GM19324 (cell line): ENCODE measurements at regions not wholly inside any gene's neighbourhood (a gene's known extent, or its start where the extent isn't known, plus 50 kb on each side); places are given as distances from the start of the nearest gene placed in this dataset.

Experiments
- ATAC-seq: cut with Tn5 transposase; IDR thresholded peaks from one replicate; pipeline ENCODE4 v1.9.1; 2021; ENCODE audit warnings: mild to moderate bottlenecking, moderate library complexity; ENCODE audit not compliant: unreplicated experiment, low FRiP score

- no peak for ATAC-seq
Observed at GRCh38 chr2:12047761-12048160, 301.3 kb downstream of the LPIN1 start.

DNA sequence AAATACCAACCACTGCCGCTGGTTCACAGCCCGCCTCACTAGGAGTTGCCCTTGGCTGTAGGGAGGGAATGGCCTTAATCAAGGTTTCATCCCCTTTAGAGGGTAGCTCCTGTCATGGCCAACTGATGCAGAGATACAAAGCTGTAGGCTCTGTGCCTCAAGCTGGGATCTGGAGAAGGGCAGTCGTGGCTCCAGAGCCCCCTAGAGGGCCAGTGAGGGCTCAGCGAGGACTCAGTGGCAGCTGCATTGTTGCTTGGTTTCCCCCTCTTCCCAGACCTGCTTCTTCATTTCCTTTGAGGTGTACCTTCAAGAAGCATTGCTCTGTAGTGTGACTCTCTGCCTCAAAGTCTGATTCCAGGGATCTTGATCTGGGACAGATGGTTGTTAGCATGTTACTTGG, 302.1 kb downstream of the LPIN1 start:
- ATAC-seq = no peak

DNA sequence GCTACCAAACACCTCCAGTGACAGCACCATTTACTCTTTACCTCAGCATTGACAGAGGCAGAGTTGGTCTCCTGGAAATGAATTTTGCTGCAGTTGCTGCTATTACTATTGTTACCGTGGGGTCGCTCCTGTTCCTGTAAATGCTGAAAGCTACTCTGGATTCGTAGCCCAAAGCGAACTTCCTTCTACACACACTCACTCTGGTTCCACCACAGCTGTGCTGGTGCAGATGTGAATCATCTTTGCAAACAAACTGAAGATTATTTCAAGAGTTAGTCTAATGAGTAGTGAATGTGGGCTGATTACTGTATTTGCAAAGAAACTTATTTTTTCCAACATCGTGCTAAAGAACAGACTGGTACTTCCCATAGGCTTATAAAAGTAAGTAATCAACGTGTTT, 304.0 kb downstream of the LPIN1 start:
- ATAC-seq = no peak

DNA sequence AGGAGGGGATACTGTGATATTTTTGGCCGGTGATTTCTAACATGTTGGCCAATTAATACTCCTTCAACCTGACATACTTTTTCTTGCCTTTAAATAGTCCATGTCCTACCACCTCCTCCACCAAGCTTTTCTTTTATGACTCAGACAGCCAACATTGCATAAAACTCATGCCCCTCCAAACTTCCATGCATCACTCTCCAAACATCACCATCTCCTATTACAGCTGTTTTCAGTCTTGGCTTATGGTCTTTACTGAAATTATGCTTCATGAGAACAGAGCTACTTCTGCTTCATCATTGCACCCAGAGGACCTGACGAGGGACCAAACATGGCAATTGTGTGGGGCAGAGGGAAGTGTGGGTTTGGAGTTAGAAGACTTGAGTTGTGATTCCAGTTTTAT, 305.4 kb downstream of the LPIN1 start:
- no peak for ATAC-seq

GRCh38 chr2:12052796-12053195, 306.4 kb downstream of the LPIN1 start:
- no peak for ATAC-seq

GRCh38 chr2:12054956-12055618, 308.7 kb downstream of the LPIN1 start:
- ATAC-seq = no peak

DNA sequence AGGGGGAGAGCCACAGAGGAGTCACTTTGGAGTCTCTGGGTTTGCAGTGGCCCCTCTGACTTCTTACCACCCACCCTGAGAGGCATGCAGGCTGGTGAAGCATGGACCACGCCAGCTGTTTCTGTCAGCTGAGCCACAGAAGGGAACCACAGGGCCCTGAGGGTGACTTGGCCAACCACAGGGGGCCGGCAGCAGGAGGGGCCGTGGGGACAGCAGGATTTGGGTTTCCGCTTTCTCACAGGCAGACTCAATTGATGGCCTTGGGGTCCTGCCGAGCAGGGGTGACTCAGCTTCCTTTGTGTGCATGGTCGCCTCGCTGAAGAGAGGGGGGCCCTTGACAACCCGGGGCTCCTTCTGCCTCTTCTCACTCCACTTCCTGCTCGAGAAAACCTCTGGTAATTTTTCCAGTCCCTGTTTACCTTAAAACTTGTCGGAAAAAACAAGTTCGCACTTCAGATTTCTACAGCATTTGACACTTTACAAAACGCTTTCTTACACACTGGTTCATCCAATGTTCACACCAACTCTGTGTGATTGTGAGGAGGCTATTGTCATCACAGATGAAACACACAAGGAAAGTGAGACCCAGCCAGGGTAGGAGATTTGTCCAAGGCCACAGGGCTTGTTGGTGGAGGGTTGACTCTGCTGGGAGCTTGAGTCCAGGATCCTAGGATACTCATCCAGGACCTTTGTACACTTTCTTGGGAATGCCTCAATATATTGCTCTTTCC, 311.2 kb downstream of the LPIN1 start:
- peak; percentile 75 for ATAC-seq

- no peak for ATAC-seq
Observed at GRCh38 chr2:12059616-12060441, 313.4 kb downstream of the LPIN1 start.

DNA sequence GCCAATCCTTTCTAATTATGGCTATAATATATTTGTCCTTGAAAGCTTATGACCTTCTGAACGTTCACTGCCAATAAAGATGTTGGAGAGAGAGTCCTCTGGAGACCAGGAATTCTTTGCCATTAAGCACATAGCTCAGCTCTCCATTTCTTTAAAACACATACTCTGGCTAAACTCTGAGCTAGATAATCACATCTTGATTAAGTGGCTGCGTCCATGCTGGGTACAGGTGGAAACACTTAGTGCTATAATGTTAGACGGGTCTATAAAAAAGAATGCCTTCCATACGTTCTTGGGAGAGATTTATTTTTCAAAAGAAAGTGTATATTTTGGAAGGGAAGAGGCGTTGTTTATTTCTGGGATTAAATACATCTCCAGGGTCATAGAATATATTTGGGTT, 314.5 kb downstream of the LPIN1 start:
- no peak for ATAC-seq

DNA sequence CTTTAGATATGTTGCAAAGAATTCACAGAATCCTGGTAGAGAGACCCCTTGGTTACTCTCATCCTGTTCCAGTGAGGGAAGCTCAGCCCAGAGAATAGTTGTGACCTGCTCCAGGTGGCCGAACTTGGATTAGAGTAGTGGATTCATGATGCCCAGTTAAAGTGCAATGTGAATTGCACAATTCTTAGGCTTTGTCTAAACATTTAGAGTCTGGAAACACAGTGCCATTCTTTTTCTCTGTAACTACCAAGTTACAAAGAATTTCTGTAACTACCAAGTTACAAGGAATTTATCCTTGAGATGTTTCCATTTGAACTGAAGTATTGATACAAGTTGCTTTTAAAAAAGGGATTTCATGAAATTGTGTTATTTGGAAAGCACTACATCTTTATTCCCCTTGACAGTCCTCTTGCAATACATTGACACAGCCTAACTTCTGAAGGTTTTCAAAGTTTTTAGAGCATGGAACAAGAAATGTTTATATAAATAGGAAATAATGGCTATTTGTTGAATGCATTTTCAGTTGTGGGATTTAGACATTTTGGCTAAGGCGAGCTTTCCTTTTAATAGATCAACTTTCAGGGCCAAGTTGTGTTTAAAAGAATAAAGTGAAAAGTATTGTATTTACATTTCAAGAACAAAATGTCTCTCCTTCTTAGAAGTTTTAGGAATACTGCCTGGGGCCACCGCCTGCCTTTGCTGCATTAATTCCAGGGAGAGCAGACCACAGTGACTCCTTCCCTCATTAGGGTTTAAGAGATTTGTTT, 315.0 kb downstream of the LPIN1 start:
- no peak for ATAC-seq

- ATAC-seq = no peak
Observed at GRCh38 chr2:12062053-12062395, 315.6 kb downstream of the LPIN1 start.

DNA sequence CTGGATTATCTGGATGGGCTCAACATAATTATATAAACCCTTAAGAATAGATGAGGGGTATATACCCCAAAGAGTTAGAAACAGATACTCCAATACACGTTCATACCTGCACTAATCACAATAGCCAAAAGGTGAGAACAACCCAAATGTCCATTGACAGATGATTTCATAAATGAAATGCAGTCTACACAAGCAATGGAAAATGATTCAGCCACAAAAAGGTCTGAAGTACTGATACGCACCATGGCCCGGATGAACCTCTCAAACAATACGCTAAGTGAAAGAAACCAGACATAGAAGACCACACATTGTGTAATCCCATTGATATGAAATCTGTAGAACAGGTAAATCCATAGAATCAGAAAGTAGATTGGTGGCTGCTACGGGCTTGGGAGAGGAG, 316.8 kb downstream of the LPIN1 start:
- no peak for ATAC-seq

- no peak for ATAC-seq
Observed at GRCh38 chr2:12064153-12064552, 317.7 kb downstream of the LPIN1 start.

DNA sequence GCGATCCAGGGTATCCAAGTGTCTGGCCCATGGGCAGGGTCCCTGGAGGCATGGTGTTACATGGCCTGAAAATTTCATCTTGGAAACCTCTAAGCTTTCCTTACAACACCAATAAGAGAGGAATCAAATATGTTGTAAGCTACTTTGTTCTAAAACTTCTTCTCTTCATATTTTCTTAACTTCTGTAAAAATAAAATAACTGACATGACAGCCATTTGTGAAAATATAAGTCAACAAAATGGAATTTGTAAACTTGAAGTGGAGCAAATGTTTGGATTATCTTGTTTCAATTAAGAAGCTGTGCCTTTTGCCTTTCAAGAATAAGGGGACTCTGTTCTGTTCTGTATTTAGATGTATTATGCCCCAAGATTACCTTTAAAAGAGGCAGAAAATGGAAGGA, 319.7 kb downstream of the LPIN1 start:
- ATAC-seq = no peak

DNA sequence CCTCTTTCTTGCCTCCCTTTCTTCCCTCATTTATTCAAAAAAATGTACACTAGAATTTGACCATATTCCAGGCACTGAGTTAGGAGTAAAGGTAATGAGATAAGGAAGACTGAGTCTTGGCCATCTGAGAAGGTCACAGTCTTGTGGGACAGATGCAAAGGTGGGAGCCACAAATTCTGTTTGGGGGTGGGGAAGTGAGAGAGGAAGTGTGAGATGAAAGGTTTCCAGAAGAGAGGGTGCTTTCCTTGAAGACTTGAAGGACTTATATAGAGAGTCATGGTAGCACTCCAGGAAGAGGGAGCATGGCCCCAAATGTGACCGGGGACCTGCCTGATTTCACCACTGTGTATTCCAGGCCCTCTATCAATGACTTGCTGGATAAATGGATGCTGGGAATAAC, 320.6 kb downstream of the LPIN1 start:
- no peak for ATAC-seq

DNA sequence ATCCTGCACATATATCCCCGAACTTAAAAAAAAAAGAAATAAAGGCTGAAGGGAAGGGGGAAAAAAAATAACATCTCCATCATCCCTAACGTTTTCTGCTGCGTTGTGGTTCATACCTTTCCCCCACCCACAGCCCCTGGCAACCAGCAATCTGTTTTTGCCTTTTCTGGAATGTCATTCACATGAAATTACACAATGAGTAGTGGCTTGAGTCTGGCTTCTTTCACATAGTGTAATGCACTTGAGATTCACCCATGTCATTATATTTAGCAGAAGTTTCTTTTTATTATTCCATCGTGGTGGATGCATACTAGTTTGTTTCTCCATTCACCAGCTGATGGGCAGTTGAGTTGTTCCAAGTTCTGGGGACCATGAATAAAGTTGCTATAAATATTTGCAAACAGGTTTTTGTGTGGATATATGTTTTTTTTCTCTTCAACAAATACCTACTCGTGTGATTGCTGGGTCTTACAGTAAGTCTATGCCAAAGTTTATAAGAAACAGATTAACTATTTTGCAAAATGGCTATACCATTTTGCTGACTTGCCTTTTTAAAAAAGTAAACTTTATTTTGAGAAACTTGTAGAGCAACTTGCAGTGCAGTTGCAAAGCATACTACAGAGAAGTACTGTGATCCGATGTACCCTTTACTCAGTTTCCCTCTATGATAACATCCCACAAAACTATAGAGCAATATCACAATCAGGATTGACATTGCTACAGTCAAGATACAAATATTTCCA, 322.5 kb downstream of the LPIN1 start:
- ATAC-seq = no peak

- no peak for ATAC-seq
Observed at GRCh38 chr2:12070153-12070552, 323.7 kb downstream of the LPIN1 start.

DNA sequence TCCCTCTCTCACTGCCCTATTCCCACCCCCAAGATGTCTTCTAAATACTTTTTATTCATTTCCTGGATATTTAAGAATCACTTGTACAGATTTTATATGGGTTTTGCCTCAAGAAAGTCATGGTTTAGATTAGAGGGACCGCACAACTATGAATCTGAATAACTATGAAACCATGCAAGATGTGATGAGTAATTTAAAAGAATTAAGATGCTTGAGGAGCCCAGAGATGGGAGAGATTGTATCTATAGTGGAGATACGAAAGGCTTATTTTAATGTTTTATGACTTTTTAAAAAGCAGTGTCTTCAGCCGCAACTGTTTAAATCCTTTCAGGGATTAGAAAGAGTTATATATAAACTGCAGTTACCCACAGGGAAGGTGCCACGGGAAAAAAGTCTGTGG, 324.1 kb downstream of the LPIN1 start:
- no peak for ATAC-seq

GRCh38 chr2:12071318-12071717, 324.9 kb downstream of the LPIN1 start:
- ATAC-seq = peak; percentile 47

DNA sequence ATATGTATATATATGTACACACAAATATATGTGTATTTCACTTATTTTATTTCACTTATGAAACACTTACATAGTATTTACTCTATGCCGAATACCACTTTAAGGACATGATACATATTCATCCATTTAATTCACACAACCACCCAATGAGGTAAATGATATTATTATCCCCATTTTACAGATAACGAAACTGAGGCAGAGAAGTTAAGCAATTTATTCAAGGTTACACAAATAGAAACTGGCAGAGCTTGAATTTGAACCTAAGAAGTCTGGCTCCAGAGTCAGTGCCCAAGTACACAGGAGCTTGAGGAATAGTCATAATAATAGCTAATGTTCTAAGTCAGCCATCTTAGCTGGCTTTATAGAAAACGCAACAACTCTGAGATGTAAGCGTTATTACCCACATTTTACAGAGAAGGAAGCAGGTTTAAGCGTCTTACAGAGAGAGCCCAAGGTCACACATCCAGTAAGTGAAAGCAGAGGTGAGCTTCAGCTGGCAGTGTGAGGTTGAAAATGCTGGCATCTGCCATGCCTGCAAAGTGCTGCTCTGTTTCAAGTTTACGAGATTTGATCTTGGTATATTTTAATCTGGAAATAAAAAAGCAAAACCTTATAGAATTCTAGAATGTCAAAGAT, 326.9 kb downstream of the LPIN1 start:
- ATAC-seq = no peak
